Smooth muscle cell (in vitro differentiated cells): ENCODE measurements at regions not wholly inside any gene's neighbourhood (a gene's known extent, or its start where the extent isn't known, plus 50 kb on each side); places are given as distances from the start of the nearest gene placed in this dataset.

Source experiments
- DNase-seq: peaks from one replicate; lab custom pipeline; 2025; ENCODE audit not compliant: unreplicated experiment; lab: John Stamatoyannopoulos, UW
- H2AFZ ChIP-seq: fragments of 200-600 bp; sonication (generic); 2 replicates; pipeline ENCODE4 v1.6.0; 2016; ENCODE audit warnings: antibody characterized with exemption, low read depth, mild to moderate bottlenecking
- H3F3A ChIP-seq: fragments of 200-600 bp; sonication (generic); 2 replicates; pipeline ENCODE4 v1.6.0; 2017; ENCODE audit warnings: antibody characterized with exemption, low read depth
- H3K27ac ChIP-seq: fragments of 200-600 bp; sonication (generic); 2 replicates; pipeline ENCODE4 v1.5.1; 2016; ENCODE audit warnings: low read depth, mild to moderate bottlenecking
- H3K27me3 ChIP-seq: fragments of 200-600 bp; sonication (generic); 2 replicates; pipeline ENCODE4 v1.6.1; 2016; ENCODE audit warnings: low read depth, mild to moderate bottlenecking
- H3K36me3 ChIP-seq: fragments of 200-600 bp; sonication (generic); 2 replicates; pipeline ENCODE4 v1.5.1; 2016; ENCODE audit warnings: low read depth
- H3K4me1 ChIP-seq: fragments of 200-600 bp; sonication (generic); 2 replicates; pipeline ENCODE4 v1.5.1; 2016; ENCODE audit warnings: low read depth
- H3K4me2 ChIP-seq: fragments of 200-600 bp; sonication (generic); 2 replicates; pipeline ENCODE4 v1.6.0; 2016; ENCODE audit warnings: mild to moderate bottlenecking
- H3K4me3 ChIP-seq: fragments of 200-600 bp; sonication (generic); 2 replicates; pipeline ENCODE4 v1.5.1; 2016; ENCODE audit warnings: mild to moderate bottlenecking
- H3K79me2 ChIP-seq: fragments of 200-600 bp; sonication (generic); 2 replicates; pipeline ENCODE4 v1.6.0; 2016; ENCODE audit warnings: low read depth, mild to moderate bottlenecking
- H3K9ac ChIP-seq: fragments of 200-600 bp; sonication (generic); 2 replicates; pipeline ENCODE4 v1.6.0; 2016; ENCODE audit warnings: low read depth
- H3K9me3 ChIP-seq: fragments of 200-600 bp; sonication (generic); replicated peaks from 2 replicates; pipeline ENCODE4 v1.5.1; 2016; ENCODE audit warnings: low read depth
- H4K20me1 ChIP-seq: fragments of 200-600 bp; sonication (generic); 2 replicates; pipeline ENCODE4 v1.6.0; 2016; ENCODE audit warnings: low read depth
- CTCF ChIP-seq: fragments of 200-600 bp; sonication (generic); IDR thresholded peaks from 2 replicates; pipeline ENCODE4 v1.5.1; 2017; ENCODE audit warnings: borderline replicate concordance, mild to moderate bottlenecking, antibody characterized with exemption; ENCODE audit not compliant: insufficient read depth, poor library complexity, severe bottlenecking
- WGBS: methylation state at CpG from one replicate; pipeline ENCODE4 v1.1.7; 2016; ENCODE audit warnings: low lambda C conversion rate; 5-methylcytosine and 5-hydroxymethylcytosine counted together

DNA sequence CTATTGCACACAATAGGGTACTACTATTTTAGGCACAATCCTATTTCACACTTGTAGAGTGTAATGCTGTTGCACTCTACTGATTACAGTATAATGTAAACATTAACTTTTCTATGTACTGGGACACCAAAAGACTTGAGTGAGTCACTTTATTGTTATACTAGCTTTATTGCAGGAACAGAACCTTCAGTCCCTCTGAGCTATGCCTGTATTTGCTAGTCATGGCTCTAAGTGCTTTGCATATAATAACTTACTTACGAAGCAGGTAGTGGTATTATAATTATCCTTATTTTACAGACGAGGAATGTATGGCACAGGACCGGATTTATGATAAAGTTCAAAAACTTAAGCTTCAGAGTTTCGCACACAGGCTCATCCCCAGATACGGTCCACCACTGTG lies 106.6 kb upstream of the SLC6A6 start:
- Histone ChIP-seq H3F3A (peaks cover 7% of the 10 kb centered on the region), H2AFZ (no peak overlapping the region), H3K27me3 (no peaks in the 10 kb centered on the region), H3K4me1 (peaks cover 6% of the 10 kb centered on the region), H3K36me3 (no peaks in the 10 kb centered on the region), H3K4me3 (no peak overlapping the region), H3K9ac (no peak overlapping the region), H3K4me2 (no peak overlapping the region), H3K9me3 (no peaks in the 10 kb centered on the region), H3K27ac (no peak overlapping the region), H3K79me2 (no peaks in the 10 kb centered on the region), H4K20me1 (no peaks in the 10 kb centered on the region)
- WGBS = 94% methylated on average over 5 of the region's 5 CpGs
- TF ChIP-seq CTCF = no peak
- DNase-seq = no peak

DNA sequence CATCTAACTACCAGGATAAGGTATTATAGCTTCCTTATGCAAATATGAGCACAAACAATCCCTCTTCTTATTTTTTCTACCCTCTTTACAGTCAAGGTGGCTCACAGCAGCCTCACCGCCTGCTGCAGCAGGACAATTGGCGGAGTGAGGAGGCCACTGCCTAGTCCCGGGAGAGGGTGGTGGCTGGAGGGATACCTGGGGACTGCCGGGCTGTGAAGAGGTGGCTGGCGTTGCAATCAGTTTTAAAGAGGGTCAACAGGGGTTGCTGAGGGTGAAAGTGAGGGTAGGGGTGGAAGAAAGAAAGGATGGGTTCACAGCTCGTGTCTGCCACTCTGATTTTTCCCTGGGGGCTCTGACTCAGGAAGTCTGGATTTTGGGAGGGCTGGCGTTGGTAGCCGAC lies 105.1 kb upstream of the SLC6A6 start:
- H3K4me2 ChIP-seq = no peak overlapping the region
- no peaks in the 10 kb centered on the region for H3K36me3 ChIP-seq
- H3K27me3 ChIP-seq = no peaks in the 10 kb centered on the region
- H3K4me3 ChIP-seq = no peak overlapping the region
- no peak overlapping the region for H3K9ac ChIP-seq
- DNase-seq = no peak
- no peaks in the 10 kb centered on the region for H4K20me1 ChIP-seq
- no peak for TF ChIP-seq CTCF
- no peak overlapping the region for H3K27ac ChIP-seq
- 79% methylated on average over 8 of the region's 8 CpGs for WGBS
- no peak overlapping the region for H2AFZ ChIP-seq
- no peaks in the 10 kb centered on the region for H3K79me2 ChIP-seq
- H3K9me3 ChIP-seq = no peaks in the 10 kb centered on the region
- H3K4me1 ChIP-seq = no peaks in the 10 kb centered on the region
- H3F3A ChIP-seq = no peaks in the 10 kb centered on the region

- DNase-seq = no peak
- H3K27ac ChIP-seq = no peak overlapping the region
- no peak overlapping the region for H3K9ac ChIP-seq
- no peaks in the 10 kb centered on the region for H3K79me2 ChIP-seq
- H3F3A ChIP-seq = no peaks in the 10 kb centered on the region
- no peak overlapping the region for H3K4me3 ChIP-seq
- no peaks in the 10 kb centered on the region for H3K27me3 ChIP-seq
- no peak overlapping the region for H3K4me2 ChIP-seq
- H2AFZ ChIP-seq = no peak overlapping the region
- H3K36me3 ChIP-seq = no peaks in the 10 kb centered on the region
- no peaks in the 10 kb centered on the region for H3K9me3 ChIP-seq
- WGBS = 75% methylated on average over 9 of the region's 37 CpGs
- TF ChIP-seq CTCF = no peak
- H4K20me1 ChIP-seq = no peaks in the 10 kb centered on the region
- no peaks in the 10 kb centered on the region for H3K4me1 ChIP-seq
These were observed 104.6 kb upstream of the SLC6A6 start for GRCh38 chr3:14297784-14298236.

GRCh38 chr3:14298442-14298841 lies 104.0 kb upstream of the SLC6A6 start:
- no peak overlapping the region for H2AFZ ChIP-seq
- no peak overlapping the region for H3K9ac ChIP-seq

More at GRCh38 chr3:14298442-14298841, 104.0 kb upstream of the SLC6A6 start:
- H3K4me1 ChIP-seq = no peaks in the 10 kb centered on the region
- WGBS = 93% methylated on average over 5 of the region's 5 CpGs
- H3K27ac ChIP-seq = no peak overlapping the region
- DNase-seq = no peak
- H3K4me3 ChIP-seq = no peak overlapping the region
- H3K9me3 ChIP-seq = no peaks in the 10 kb centered on the region
- no peaks in the 10 kb centered on the region for H3K36me3 ChIP-seq
- H3F3A ChIP-seq = no peaks in the 10 kb centered on the region
- H3K79me2 ChIP-seq = no peaks in the 10 kb centered on the region
- H3K4me2 ChIP-seq = no peak overlapping the region
- H3K27me3 ChIP-seq = no peaks in the 10 kb centered on the region
- no peak for TF ChIP-seq CTCF
- H4K20me1 ChIP-seq = no peaks in the 10 kb centered on the region
